OCI-LY3 (cell line): ENCODE measurements at regions not wholly inside any gene's neighbourhood (a gene's known extent, or its start where the extent isn't known, plus 50 kb on each side); places are given as distances from the start of the nearest gene placed in this dataset.

Experiments
- EZH2phosphoT487 ChIP-seq: fragments of 200-600 bp; shearing (Covaris generic); IDR thresholded peaks from 2 replicates; pipeline ENCODE4 v1.6.1; 2018; ENCODE audit warnings: antibody characterized with exemption, mixed run types, low read depth
- TF ChIP-seq, protein P1 (sequence below): fragments of 200-600, 300-600 bp; sonication (generic); IDR thresholded peaks from 2 replicates; pipeline ENCODE4 v1.5.1; 2014; ENCODE audit warnings: antibody characterized with exemption, low read length, low read depth

DNA sequence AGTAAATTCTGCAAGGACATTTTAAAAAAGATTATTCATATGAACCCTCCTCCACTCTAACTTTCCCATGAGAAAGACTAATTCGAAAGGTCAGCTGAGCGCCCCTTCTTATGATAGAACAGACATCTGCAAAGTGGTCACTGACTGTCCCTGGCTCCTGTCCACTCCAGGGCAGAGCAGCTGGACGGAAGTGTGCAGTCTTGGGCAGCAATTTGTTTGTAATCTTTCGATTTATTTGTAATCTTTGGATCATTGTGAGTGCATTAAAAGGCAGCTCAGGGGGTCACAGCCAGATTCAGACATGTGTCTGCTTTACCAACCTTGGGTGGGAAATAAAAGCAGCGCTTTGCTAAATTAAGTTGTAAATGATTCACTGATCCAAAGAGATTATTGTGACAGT is 158.8 kb upstream of the ADARB2 start:
- TF ChIP-seq, protein P1, sequence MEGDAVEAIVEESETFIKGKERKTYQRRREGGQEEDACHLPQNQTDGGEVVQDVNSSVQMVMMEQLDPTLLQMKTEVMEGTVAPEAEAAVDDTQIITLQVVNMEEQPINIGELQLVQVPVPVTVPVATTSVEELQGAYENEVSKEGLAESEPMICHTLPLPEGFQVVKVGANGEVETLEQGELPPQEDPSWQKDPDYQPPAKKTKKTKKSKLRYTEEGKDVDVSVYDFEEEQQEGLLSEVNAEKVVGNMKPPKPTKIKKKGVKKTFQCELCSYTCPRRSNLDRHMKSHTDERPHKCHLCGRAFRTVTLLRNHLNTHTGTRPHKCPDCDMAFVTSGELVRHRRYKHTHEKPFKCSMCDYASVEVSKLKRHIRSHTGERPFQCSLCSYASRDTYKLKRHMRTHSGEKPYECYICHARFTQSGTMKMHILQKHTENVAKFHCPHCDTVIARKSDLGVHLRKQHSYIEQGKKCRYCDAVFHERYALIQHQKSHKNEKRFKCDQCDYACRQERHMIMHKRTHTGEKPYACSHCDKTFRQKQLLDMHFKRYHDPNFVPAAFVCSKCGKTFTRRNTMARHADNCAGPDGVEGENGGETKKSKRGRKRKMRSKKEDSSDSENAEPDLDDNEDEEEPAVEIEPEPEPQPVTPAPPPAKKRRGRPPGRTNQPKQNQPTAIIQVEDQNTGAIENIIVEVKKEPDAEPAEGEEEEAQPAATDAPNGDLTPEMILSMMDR, result no peak
- TF ChIP-seq EZH2phosphoT487, result no peak
